SU-DHL-6 (cell line): ENCODE measurements at regions not wholly inside any gene's neighbourhood (a gene's known extent, or its start where the extent isn't known, plus 50 kb on each side); places are given as distances from the start of the nearest gene placed in this dataset.

Source experiments
- H2AFZ ChIP-seq: fragments of 200-600 bp; sonication (generic); 2 replicates; pipeline ENCODE4 v1.6.1; 2014; ENCODE audit warnings: low read depth, mild to moderate bottlenecking, moderate library complexity, mixed read lengths, antibody characterized with exemption, low read length; ENCODE audit not compliant: severe bottlenecking
- H3F3A ChIP-seq: fragments of 200-600 bp; shearing (Covaris generic); 2 replicates; pipeline ENCODE4 v1.6.0; 2016; ENCODE audit warnings: antibody characterized with exemption, mild to moderate bottlenecking; ENCODE audit not compliant: insufficient read depth
- H3K27ac ChIP-seq: fragments of 200-600 bp; sonication (generic); 2 replicates; pipeline ENCODE4 v1.5.1; 2016; ENCODE audit warnings: low read depth, mild to moderate bottlenecking, low read length, moderate library complexity, mixed read lengths
- H3K27me3 ChIP-seq: fragments of 200-600 bp; sonication (generic), shearing (Covaris generic); 2 replicates; pipeline ENCODE4 v1.6.0; 2014; ENCODE audit warnings: mild to moderate bottlenecking, low read length
- H3K36me3 ChIP-seq: fragments of 200-600 bp; sonication (generic); 2 replicates; pipeline ENCODE4 v1.6.1; 2014; ENCODE audit warnings: mild to moderate bottlenecking, low read length, mixed read lengths
- H3K4me2 ChIP-seq: fragments of 300-600, 200-600 bp; shearing (Covaris generic), sonication (generic); 2 replicates; pipeline ENCODE4 v1.6.0; 2014; ENCODE audit warnings: low read length, low read depth, mild to moderate bottlenecking; ENCODE audit not compliant: poor library complexity, severe bottlenecking
- H3K4me3 ChIP-seq: fragments of 200-600 bp; sonication (generic); 2 replicates; pipeline ENCODE4 v1.5.1; 2014; ENCODE audit warnings: antibody characterized with exemption, low read length, mild to moderate bottlenecking, mixed read lengths; ENCODE audit not compliant: insufficient read depth, poor library complexity, severe bottlenecking
- H3K79me2 ChIP-seq: fragments of 200-600 bp; sonication (generic); 2 replicates; pipeline ENCODE4 v1.6.1; 2014; ENCODE audit warnings: mild to moderate bottlenecking, low read length, moderate library complexity; ENCODE audit not compliant: insufficient read depth
- H3K9ac ChIP-seq: fragments of 200-600 bp; sonication (generic); 2 replicates; pipeline ENCODE4 v1.7.0; 2014; ENCODE audit warnings: mild to moderate bottlenecking, low read length
- H3K9me2 ChIP-seq: fragments of 200-600 bp; sonication (generic); replicated peaks from 2 replicates; pipeline ENCODE4 v1.6.1; 2014; ENCODE audit warnings: low read length; ENCODE audit not compliant: insufficient read depth
- H3K9me3 ChIP-seq: fragments of 200-600 bp; sonication (generic); 2 replicates; pipeline ENCODE4 v1.6.1; 2014; ENCODE audit warnings: low read length, mixed read lengths; ENCODE audit not compliant: insufficient read depth
- H4K20me1 ChIP-seq: fragments of 200-600 bp; sonication (generic); 2 replicates; pipeline ENCODE4 v1.6.1; 2014; ENCODE audit warnings: low read depth, mild to moderate bottlenecking, antibody characterized with exemption, low read length, moderate library complexity, mixed read lengths
- EZH2phosphoT487 ChIP-seq: fragments of 200-600 bp; sonication (generic), shearing (Covaris generic); conservative IDR thresholded peaks from 2 replicates; pipeline ENCODE4 v1.6.1; 2018; ENCODE audit warnings: mild to moderate bottlenecking, antibody characterized with exemption, low read length, moderate library complexity, mixed read lengths
- TF ChIP-seq, protein P1 (sequence below): fragments of 200-600 bp; sonication (generic); IDR thresholded peaks from one replicate; pipeline ENCODE4 v1.5.1; 2017; ENCODE audit warnings: antibody characterized with exemption, mild to moderate bottlenecking, low read length, moderate library complexity; ENCODE audit not compliant: insufficient read depth, poor library complexity, severe bottlenecking

DNA sequence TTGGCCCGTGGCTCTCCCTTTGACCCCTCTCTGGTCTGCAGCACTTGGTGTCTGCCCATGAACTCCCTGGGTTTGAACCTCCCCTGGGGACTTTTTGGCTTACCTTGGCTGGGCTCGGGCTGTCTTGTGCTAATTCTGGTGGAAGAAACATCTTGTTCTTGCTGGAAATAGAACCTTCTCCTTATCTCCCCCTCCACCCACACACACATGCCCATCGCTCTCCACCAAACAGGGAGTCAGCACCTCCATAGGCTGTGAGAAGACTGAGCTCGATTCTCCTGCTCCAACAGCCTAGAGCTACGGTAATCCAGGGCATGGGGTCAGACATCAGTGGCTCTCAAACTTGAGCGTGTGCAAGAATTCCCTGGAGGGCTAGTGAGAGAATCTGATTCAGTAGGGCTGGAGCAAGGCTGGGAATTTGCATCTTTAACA, 114.4 kb upstream of the SLC22A23 start:
- Histone ChIP-seq H3K27ac (no peak overlapping the region), H3F3A (no peaks in the 10 kb centered on the region), H3K79me2 (no peaks in the 10 kb centered on the region), H3K4me2 (no peak overlapping the region), H3K9me3 (no peaks in the 10 kb centered on the region), H3K27me3 (0 out of 2 replicates have a peak, but pooled peaks cover 2% of the 10 kb centered on the region), H2AFZ (no peak overlapping the region), H4K20me1 (no peaks in the 10 kb centered on the region), H3K36me3 (no peaks in the 10 kb centered on the region), H3K9me2 (no peaks in the 10 kb centered on the region), H3K9ac (no peak overlapping the region), H3K4me3 (no peak overlapping the region)
- TF ChIP-seq, protein P1, sequence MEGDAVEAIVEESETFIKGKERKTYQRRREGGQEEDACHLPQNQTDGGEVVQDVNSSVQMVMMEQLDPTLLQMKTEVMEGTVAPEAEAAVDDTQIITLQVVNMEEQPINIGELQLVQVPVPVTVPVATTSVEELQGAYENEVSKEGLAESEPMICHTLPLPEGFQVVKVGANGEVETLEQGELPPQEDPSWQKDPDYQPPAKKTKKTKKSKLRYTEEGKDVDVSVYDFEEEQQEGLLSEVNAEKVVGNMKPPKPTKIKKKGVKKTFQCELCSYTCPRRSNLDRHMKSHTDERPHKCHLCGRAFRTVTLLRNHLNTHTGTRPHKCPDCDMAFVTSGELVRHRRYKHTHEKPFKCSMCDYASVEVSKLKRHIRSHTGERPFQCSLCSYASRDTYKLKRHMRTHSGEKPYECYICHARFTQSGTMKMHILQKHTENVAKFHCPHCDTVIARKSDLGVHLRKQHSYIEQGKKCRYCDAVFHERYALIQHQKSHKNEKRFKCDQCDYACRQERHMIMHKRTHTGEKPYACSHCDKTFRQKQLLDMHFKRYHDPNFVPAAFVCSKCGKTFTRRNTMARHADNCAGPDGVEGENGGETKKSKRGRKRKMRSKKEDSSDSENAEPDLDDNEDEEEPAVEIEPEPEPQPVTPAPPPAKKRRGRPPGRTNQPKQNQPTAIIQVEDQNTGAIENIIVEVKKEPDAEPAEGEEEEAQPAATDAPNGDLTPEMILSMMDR, result no peak
- no peak for TF ChIP-seq EZH2phosphoT487

DNA sequence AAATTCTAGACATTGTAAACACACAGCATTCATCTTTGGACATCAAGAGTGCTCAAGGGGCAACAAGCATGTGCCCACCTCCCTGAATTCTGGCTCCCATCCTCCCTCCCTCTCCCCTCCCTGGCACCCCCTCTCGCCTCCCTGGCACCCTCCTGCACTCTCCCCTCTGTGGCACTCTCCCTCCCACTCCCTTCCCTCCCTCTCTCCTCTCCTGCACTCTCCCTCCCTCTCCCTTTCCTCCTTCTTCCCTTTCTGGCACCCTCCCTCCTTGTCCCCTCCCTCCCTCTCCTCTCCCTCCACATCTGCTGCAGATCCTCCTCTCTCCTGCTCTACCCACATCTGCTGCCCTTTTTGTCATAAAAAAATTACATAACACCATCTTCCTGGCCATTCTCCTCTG, 113.0 kb upstream of the SLC22A23 start:
- Histone ChIP-seq H3K27me3 (0 out of 2 replicates have a peak, but pooled peaks cover 2% of the 10 kb centered on the region), H3K4me2 (no peak overlapping the region), H2AFZ (no peak overlapping the region), H3K4me3 (no peak overlapping the region), H3K9me2 (no peaks in the 10 kb centered on the region), H3K27ac (no peak overlapping the region), H3K9me3 (no peaks in the 10 kb centered on the region), H3K36me3 (no peaks in the 10 kb centered on the region), H3K9ac (no peak overlapping the region), H3F3A (no peaks in the 10 kb centered on the region), H4K20me1 (no peaks in the 10 kb centered on the region), H3K79me2 (no peaks in the 10 kb centered on the region)
- no peak for TF ChIP-seq EZH2phosphoT487
- TF ChIP-seq, protein P1, result no peak

DNA sequence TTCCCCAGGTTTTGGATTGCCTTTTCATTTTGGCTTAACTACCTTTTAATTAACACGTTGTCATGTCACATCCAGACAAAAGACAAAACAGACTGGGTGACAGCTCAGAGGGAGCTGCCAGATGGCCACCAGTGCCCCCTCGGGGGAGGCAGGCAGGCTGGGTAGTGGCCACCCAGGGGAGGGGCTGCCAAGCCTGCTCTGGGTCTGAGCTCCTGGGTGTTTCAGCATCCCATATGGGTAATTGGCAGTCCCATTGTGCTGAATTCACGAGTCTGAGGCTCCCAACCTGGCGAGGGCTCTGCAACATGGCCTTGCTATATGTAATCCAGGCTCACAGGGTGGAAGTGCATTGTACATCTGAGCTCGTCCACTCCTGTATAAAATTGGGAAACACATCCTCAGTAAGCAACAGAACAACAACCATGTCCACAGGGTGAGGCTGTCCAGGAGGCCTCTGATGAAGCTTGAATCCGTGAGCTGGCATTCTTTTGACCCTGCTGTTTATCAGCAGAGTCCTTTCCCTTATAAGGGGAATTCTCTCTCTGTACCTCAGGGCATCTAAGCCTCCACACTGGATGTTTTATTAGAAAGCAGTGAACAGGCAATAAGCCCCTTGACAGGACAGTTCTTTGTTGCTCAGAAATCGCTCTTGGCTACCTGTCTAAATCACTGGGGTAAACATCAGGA, 111.7 kb upstream of the SLC22A23 start:
- Histone ChIP-seq H2AFZ (no peak overlapping the region), H3K79me2 (no peaks in the 10 kb centered on the region), H3K4me3 (no peak overlapping the region), H3F3A (no peaks in the 10 kb centered on the region), H4K20me1 (no peaks in the 10 kb centered on the region), H3K9me2 (no peaks in the 10 kb centered on the region), H3K27me3 (0 out of 2 replicates have a peak, but pooled peaks cover 2% of the 10 kb centered on the region), H3K9me3 (no peaks in the 10 kb centered on the region), H3K9ac (no peak overlapping the region), H3K27ac (no peak overlapping the region), H3K4me2 (no peak overlapping the region), H3K36me3 (no peaks in the 10 kb centered on the region)
- TF ChIP-seq EZH2phosphoT487, result no peak
- TF ChIP-seq, protein P1, result no peak
